ENCODE measurements at regions not wholly inside any gene's neighbourhood (a gene's known extent, or its start where the extent isn't known, plus 50 kb on each side); places are given as distances from the start of the nearest gene placed in this dataset.

DNA sequence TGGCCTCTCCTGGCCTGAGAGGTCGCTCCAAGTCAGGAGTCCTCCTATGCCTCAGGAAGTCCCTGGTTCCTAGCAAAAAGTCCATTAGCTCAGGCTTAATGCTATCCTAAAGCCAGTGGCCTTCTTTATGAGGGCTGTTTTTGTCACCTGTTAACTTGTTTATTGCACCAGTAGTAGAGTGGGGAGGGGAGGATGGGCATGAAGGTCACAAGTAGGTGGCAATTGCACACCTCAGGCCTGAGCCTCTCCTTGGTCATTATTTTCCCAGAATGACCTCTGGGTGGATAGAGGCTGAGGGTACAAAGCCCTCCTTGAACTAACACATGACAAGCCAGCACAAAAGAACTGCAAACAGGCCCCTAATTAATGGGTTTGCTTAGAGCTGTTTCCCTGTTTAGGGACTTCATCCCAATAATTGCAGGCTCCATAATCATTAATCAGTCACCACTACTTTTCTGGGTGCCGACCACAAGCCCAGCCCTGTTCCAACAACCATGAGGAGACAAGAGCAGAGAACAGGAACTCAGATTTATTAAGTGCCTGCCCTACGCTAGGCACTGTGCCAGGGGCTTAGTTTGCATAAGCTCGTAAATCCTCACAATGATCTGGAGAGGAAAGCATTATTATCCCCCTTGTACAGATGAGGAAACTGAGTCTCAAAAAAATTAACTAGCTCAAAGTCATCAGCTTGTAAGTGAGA, 123.0 kb upstream of the PKDCC start:
- Mint-ChIP-seq H3K27ac (no peak overlapping the region), H3K4me1 (ENCODE audit: low read depth) (peaks cover 11% of the 10 kb centered on the region), H3K36me3 (ENCODE audit: low read depth) (no peaks in the 10 kb centered on the region), H3K27me3 (ENCODE audit: insufficient read depth) (peaks cover 12% of the 10 kb centered on the region), H3K9me3 (no peaks in the 10 kb centered on the region), H3K4me3 (no peak overlapping the region)
- no peak for DNase-seq
- TF ChIP-seq, protein P1, sequence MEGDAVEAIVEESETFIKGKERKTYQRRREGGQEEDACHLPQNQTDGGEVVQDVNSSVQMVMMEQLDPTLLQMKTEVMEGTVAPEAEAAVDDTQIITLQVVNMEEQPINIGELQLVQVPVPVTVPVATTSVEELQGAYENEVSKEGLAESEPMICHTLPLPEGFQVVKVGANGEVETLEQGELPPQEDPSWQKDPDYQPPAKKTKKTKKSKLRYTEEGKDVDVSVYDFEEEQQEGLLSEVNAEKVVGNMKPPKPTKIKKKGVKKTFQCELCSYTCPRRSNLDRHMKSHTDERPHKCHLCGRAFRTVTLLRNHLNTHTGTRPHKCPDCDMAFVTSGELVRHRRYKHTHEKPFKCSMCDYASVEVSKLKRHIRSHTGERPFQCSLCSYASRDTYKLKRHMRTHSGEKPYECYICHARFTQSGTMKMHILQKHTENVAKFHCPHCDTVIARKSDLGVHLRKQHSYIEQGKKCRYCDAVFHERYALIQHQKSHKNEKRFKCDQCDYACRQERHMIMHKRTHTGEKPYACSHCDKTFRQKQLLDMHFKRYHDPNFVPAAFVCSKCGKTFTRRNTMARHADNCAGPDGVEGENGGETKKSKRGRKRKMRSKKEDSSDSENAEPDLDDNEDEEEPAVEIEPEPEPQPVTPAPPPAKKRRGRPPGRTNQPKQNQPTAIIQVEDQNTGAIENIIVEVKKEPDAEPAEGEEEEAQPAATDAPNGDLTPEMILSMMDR (IDR thresholded peaks at IDR 0.05) = no peak

DNA sequence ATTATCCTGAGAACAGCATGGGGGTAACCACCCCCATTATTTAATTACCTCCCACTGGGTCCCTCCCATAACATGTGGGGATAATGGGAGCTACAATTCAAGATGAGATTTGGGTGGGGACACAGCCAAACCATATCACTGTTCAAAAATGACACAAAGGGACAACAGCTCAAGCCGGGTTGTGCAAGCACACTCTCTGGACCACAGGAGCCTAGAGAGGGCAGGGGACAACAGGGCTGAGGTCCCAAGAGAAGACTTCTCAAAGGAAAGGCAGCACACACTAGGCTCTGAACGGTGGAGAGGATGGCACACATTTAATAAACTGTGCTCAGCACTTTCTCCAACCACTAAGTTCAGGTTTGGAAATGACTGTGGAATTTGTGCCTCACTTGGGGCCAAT, 122.1 kb upstream of the PKDCC start:
- Mint-ChIP-seq H3K27ac (no peak overlapping the region), H3K4me3 (no peak overlapping the region), H3K9me3 (no peaks in the 10 kb centered on the region), H3K27me3 (ENCODE audit: insufficient read depth) (peaks cover 12% of the 10 kb centered on the region), H3K4me1 (ENCODE audit: low read depth) (peaks cover 11% of the 10 kb centered on the region), H3K36me3 (ENCODE audit: low read depth) (no peaks in the 10 kb centered on the region)
- no peak for DNase-seq
- TF ChIP-seq, protein P1 (IDR thresholded peaks at IDR 0.05) = no peak

DNA sequence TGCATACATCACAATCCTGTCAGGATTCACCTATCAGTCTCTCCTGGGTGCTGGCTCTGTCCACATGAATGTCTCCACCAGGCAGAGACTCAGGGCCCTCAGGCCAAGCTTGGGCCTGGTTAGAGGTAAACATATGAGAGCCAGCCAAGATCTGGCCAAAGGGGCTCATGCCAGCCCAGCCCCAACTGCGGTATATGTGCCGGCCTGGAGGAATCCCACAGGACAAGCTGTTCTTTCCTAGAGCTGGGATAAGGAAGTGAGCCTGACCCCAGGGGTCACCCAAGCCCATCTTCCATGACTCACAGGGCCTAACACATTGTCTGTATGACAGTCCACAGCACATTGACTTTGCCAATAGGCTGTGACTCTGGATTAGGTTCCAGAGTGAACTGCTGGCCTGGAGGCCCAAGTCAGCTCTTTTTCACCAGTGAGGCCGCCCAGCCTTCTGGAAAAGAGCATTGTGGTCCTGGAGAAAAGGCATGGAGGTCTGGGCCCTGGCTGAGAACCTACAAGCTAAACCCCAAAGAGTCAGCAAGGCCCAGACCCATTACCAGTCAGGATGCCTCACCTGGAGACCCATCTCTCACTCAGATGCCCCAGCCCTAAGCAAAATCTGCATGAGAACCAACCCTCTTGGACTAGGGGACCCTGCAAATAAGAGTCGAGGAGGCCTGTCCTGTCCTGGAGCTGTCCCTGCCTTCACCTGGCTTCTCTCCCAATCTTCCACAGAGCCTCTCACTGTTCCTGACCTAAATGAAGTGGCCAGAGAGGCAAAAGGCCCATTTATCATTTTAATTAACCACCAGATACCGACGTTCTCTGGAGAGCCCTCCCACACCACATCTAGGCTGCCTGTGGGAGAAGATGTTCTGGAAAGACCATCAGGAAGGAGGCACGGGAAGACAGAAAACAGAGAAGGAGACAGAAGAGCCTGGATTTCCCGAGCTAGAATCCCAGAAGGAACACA, 120.9 kb upstream of the PKDCC start:
- H3K4me1 Mint-ChIP-seq (ENCODE audit: low read depth) = peaks cover 14% of the 10 kb centered on the region
- H3K4me3 Mint-ChIP-seq = no peak overlapping the region
- H3K36me3 Mint-ChIP-seq (ENCODE audit: low read depth) = no peaks in the 10 kb centered on the region
- TF ChIP-seq, protein P1 (IDR thresholded peaks at IDR 0.05) = no peak
- H3K27ac Mint-ChIP-seq = no peak overlapping the region
- no peak for DNase-seq
- no peaks in the 10 kb centered on the region for H3K9me3 Mint-ChIP-seq
- H3K27me3 Mint-ChIP-seq (ENCODE audit: insufficient read depth) = peaks cover 21% of the 10 kb centered on the region

DNA sequence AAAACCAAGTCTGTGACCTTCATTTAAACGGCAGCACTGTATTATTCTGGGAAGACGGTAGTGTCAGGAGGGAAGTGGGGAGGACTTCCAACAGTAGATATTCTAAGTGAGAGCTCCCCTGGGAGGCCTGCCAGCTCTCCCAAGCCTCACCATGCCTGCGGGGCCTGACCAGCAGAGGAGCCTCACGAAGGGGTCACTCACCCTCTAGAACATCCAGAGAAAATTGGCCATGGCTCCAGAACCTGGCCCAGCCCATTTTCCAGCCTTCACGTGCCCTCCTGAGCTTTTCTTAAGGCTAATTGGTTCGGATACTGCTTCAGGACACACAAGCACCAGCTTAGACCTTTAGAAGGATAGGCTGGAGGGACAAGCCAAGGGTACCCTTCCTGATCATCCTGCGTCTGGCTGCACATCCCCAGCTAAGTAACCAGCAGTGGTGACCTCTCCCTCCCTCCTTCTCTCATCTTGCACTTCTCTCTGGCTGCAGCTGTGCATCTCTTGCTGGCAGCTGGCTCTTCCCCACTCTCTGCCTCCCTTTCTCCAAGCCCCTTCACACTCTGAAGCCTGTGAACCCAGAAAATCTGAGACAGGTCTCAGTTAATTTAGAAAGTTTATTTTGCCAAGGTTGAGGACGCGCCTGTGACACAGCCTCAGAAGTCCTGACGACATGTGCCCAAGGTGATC, 120.1 kb upstream of the PKDCC start:
- DNase-seq = no peak
- Mint-ChIP-seq H3K4me1 (ENCODE audit: low read depth) (peaks cover 18% of the 10 kb centered on the region), H3K4me3 (no peak overlapping the region), H3K36me3 (ENCODE audit: low read depth) (no peaks in the 10 kb centered on the region), H3K27ac (no peak overlapping the region), H3K9me3 (no peaks in the 10 kb centered on the region), H3K27me3 (ENCODE audit: insufficient read depth) (peaks cover 24% of the 10 kb centered on the region)
- TF ChIP-seq, protein P1 (IDR thresholded peaks at IDR 0.05) = no peak

DNA sequence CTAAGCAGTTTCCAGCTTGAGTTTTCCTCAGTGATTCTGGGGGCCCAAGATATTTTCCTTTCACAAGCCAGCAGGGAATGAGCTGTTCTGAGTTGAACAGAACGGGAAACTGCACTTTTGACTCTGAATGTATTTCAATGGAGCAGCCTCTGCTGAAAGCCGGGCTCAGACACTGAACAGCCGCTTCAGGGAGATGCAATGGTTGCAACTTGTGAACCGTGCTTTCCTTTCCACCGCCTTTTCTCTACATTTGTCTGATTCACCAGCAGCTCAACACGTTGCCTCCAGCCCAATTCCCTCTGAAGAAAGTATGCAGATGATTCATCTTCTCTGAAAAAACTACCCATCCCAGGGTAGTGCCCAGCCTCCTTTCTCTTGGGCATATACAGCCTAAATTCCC, 119.3 kb upstream of the PKDCC start:
- no peak overlapping the region for H3K4me3 Mint-ChIP-seq

More for the DNA sequence above, 119.3 kb upstream of the PKDCC start:
- no peaks in the 10 kb centered on the region for H3K36me3 Mint-ChIP-seq (ENCODE audit: low read depth)
- TF ChIP-seq, protein P1 (IDR thresholded peaks at IDR 0.05) = no peak
- H3K27me3 Mint-ChIP-seq (ENCODE audit: insufficient read depth) = peaks cover 21% of the 10 kb centered on the region
- H3K27ac Mint-ChIP-seq = no peak overlapping the region
- peak; percentile 61 for DNase-seq
- H3K9me3 Mint-ChIP-seq = no peaks in the 10 kb centered on the region
- peaks cover 22% of the 10 kb centered on the region for H3K4me1 Mint-ChIP-seq (ENCODE audit: low read depth)

All from HFFc6 (cell line).